ENCODE measurements at regions not wholly inside any gene's neighbourhood (a gene's known extent, or its start where the extent isn't known, plus 50 kb on each side); places are given as distances from the start of the nearest gene placed in this dataset.

GRCh38 chr6:16868968-16869367, 107.7 kb upstream of the ATXN1 start:
- no peaks in the 10 kb centered on the region for H3K9me3 ChIP-seq (ENCODE audit: low read length)
- no peaks in the 10 kb centered on the region for H4K20me1 ChIP-seq (ENCODE audit: insufficient read depth, low read length)
- H3K4me2 ChIP-seq (ENCODE audit: low read length), result no peak overlapping the region
- no peak for DNase-seq (ENCODE audit: low spot score)
- no peaks in the 10 kb centered on the region for H3K9me2 ChIP-seq (ENCODE audit: insufficient read depth, low read length)
- no TSS peak for BruUV-seq (replicated peaks)
- ChIA-PET CTCF (ENCODE audit: unreplicated experiment) (no interaction called here), POLR2A (no interaction called here)
- no peak overlapping the region for H3K27ac ChIP-seq (ENCODE audit: low read depth, low read length, poor library complexity, severe bottlenecking)
- TF ChIP-seq CTCF (conservative IDR thresholded peaks at IDR 0.05; ENCODE audit: low read length), result no peak
- no peak for TF ChIP-seq EZH2phosphoT487 (IDR thresholded peaks at IDR 0.05; ENCODE audit: borderline replicate concordance, low read depth, low read length)
- H3K4me3 ChIP-seq (ENCODE audit: low read depth, low read length, poor library complexity, severe bottlenecking), result no peak overlapping the region
- no peaks in the 10 kb centered on the region for H3K36me3 ChIP-seq (ENCODE audit: insufficient read depth, low read length)
- H3K4me1 ChIP-seq (ENCODE audit: insufficient read depth, low read length, poor library complexity, severe bottlenecking), result no peaks in the 10 kb centered on the region
- H2AFZ ChIP-seq (ENCODE audit: low read length), result no peak overlapping the region
- intact Hi-C loops (cut with micrococcal nuclease; ENCODE audit: unreplicated experiment), result no loop called here
- no peaks in the 10 kb centered on the region for H3K79me2 ChIP-seq (ENCODE audit: insufficient read depth, low read depth, low read length)

GRCh38 chr6:16857969-16858592, 96.8 kb upstream of the ATXN1 start:
- POLR2A ChIA-PET, result no interaction called here
- no peak for DNase-seq (ENCODE audit: low spot score)

More at GRCh38 chr6:16857969-16858592, 96.8 kb upstream of the ATXN1 start:
- intact Hi-C loops (cut with micrococcal nuclease; ENCODE audit: unreplicated experiment), result no loop called here
- no peaks in the 10 kb centered on the region for H3K9me3 ChIP-seq (ENCODE audit: low read length)
- no peak overlapping the region for H2AFZ ChIP-seq (ENCODE audit: low read length)
- no peaks in the 10 kb centered on the region for H4K20me1 ChIP-seq (ENCODE audit: insufficient read depth, low read length)
- no peaks in the 10 kb centered on the region for H3K4me1 ChIP-seq (ENCODE audit: insufficient read depth, low read length, poor library complexity, severe bottlenecking)
- CTCF ChIA-PET (ENCODE audit: unreplicated experiment), result no interaction called here
- BruUV-seq (replicated peaks), result no TSS peak
- TF ChIP-seq EZH2phosphoT487 (IDR thresholded peaks at IDR 0.05; ENCODE audit: borderline replicate concordance, low read depth, low read length), result no peak
- TF ChIP-seq CTCF (conservative IDR thresholded peaks at IDR 0.05; ENCODE audit: low read length), result no peak
- no peak overlapping the region for H3K27ac ChIP-seq (ENCODE audit: low read depth, low read length, poor library complexity, severe bottlenecking)
- no peak overlapping the region for H3K4me2 ChIP-seq (ENCODE audit: low read length)
- no peaks in the 10 kb centered on the region for H3K36me3 ChIP-seq (ENCODE audit: insufficient read depth, low read length)
- no peaks in the 10 kb centered on the region for H3K79me2 ChIP-seq (ENCODE audit: insufficient read depth, low read depth, low read length)
- no peak overlapping the region for H3K4me3 ChIP-seq (ENCODE audit: low read depth, low read length, poor library complexity, severe bottlenecking)
- H3K9me2 ChIP-seq (ENCODE audit: insufficient read depth, low read length), result no peaks in the 10 kb centered on the region
